ENCODE measurements at regions not wholly inside any gene's neighbourhood (a gene's known extent, or its start where the extent isn't known, plus 50 kb on each side); places are given as distances from the start of the nearest gene placed in this dataset.

DNA sequence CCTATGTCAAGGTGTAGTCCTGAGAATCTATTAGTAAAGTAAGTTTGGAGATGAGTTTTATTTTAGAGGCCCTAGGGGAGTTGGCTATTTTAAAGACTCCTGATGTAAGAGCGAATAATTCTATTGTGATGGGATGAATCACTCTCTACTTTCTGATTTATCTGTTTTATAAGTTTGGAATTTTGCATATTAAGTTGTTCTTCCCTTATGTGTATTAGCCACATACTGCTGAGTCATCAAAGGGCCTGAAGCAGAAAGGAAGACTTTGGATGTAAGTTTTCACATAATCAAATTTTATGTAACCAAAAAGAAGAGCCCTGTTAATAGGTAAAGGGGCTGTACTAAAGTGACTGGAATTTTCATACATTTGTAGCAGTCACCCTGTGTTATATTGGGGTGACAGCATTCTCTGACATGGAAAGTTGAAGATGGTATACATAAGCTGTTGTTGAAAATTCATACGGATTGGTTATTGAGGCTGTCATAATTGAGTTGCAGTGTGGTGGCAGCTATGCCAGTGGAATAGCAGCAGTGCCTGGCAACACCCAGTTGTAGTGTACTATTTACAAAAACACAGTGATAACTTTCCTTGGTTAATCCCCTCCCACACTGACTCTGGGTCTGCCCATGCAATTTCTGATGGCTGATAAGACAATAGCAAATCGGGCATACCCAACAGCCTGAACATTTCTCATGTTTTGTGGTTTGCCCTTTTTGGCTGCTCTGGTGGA, 90.6 kb upstream of the NTM start:
- H3K4me3 ChIP-seq (ENCODE audit: low read depth, low read length): no peak overlapping the region
- TF ChIP-seq, protein P1, sequence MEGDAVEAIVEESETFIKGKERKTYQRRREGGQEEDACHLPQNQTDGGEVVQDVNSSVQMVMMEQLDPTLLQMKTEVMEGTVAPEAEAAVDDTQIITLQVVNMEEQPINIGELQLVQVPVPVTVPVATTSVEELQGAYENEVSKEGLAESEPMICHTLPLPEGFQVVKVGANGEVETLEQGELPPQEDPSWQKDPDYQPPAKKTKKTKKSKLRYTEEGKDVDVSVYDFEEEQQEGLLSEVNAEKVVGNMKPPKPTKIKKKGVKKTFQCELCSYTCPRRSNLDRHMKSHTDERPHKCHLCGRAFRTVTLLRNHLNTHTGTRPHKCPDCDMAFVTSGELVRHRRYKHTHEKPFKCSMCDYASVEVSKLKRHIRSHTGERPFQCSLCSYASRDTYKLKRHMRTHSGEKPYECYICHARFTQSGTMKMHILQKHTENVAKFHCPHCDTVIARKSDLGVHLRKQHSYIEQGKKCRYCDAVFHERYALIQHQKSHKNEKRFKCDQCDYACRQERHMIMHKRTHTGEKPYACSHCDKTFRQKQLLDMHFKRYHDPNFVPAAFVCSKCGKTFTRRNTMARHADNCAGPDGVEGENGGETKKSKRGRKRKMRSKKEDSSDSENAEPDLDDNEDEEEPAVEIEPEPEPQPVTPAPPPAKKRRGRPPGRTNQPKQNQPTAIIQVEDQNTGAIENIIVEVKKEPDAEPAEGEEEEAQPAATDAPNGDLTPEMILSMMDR (conservative IDR thresholded peaks at IDR 0.05; ENCODE audit: low read depth, low read length): no peak
- DNase-seq (ENCODE audit: low read depth): no peak

- no peak overlapping the region for H3K4me3 ChIP-seq (ENCODE audit: low read depth, low read length)
- DNase-seq (ENCODE audit: low read depth): no peak
- TF ChIP-seq, protein P1 (conservative IDR thresholded peaks at IDR 0.05; ENCODE audit: low read depth, low read length): no peak
Observed at GRCh38 chr11:131281316-131281715, 89.1 kb upstream of the NTM start.

- TF ChIP-seq, protein P1 (conservative IDR thresholded peaks at IDR 0.05; ENCODE audit: low read depth, low read length): no peak
- no peak for DNase-seq (ENCODE audit: low read depth)
- H3K4me3 ChIP-seq (ENCODE audit: low read depth, low read length): no peak overlapping the region
Observed at GRCh38 chr11:131284041-131284440, 86.4 kb upstream of the NTM start.

DNA sequence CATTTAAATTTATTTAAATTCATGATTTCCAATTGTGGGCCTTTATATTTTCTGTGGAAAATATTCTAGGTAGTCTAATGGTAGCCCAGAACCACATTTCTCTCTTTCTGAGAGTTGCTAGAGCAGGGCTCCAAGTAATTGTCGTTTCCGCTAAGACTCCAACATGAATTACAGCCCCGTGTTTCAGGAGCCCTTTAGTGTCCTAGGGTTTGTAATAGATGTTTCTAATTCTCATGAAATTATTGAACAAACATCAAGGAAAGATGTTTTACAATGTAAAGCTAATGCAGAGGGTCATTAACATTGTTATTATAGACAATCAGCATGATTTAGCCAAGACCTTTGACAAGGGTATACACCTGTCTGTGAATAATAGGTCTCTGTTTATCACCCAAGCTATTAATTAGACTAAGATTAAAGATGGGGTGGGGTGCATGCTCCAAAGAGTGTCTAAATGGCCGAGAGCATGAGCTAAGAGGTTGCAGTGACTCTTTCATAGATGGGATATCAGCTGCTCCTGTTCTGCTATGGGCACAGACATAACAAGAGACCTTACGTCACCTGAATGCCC, 81.8 kb upstream of the NTM start:
- TF ChIP-seq, protein P1 (conservative IDR thresholded peaks at IDR 0.05; ENCODE audit: low read depth, low read length): no peak
- no peak for DNase-seq (ENCODE audit: low read depth)
- H3K4me3 ChIP-seq (ENCODE audit: low read depth, low read length): no peak overlapping the region

GRCh38 chr11:131290185-131290584, 80.2 kb upstream of the NTM start:
- no peak for DNase-seq (ENCODE audit: low read depth)
- TF ChIP-seq, protein P1 (conservative IDR thresholded peaks at IDR 0.05; ENCODE audit: low read depth, low read length): no peak
- no peak overlapping the region for H3K4me3 ChIP-seq (ENCODE audit: low read depth, low read length)

GRCh38 chr11:131295986-131296385, 74.4 kb upstream of the NTM start:
- no peak for DNase-seq (ENCODE audit: low read depth)
- TF ChIP-seq, protein P1 (conservative IDR thresholded peaks at IDR 0.05; ENCODE audit: low read depth, low read length): no peak
- H3K4me3 ChIP-seq (ENCODE audit: low read depth, low read length): no peak overlapping the region

DNA sequence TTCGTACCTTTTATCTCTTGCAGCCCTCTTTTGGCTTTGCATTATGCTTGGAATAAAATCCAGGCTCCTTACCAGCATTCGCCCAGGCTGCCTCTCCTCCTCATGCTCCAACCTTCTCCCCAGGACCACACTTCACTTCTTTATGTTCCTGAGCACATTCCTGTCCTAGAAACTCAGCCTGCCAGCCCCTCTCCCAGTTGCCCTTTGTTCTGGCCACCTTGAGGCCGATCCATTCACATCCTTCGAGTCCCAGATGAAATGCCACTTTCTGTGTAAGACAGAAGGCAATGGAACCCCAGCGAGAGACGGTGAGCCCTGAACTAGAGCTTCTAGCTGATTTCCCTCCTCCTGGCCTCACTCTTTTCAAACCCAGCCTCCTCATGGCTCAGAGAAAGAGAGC, 73.0 kb upstream of the NTM start:
- H3K4me3 ChIP-seq (ENCODE audit: low read depth, low read length): no peak overlapping the region
- TF ChIP-seq, protein P1 (conservative IDR thresholded peaks at IDR 0.05; ENCODE audit: low read depth, low read length): no peak
- DNase-seq (ENCODE audit: low read depth): no peak
